AG09319 (cell line): ENCODE measurements at regions not wholly inside any gene's neighbourhood (a gene's known extent, or its start where the extent isn't known, plus 50 kb on each side); places are given as distances from the start of the nearest gene placed in this dataset.
"Not testable (repeated sequence)": the region's sequence is repeated elsewhere in the genome, so short reads cannot be mapped to it uniquely, and the experiment has no call there.

ENCODE experiments used
- DNase-seq: peaks from one replicate; pipeline ENCODE4 v3.0.0-alpha.2; 2010; ENCODE audit warnings: low read depth; ENCODE audit errors: extremely low read depth
- CTCF ChIP-seq: IDR thresholded peaks from 2 replicates; pipeline ENCODE4 v1.5.1; 2011; ENCODE audit warnings: low read depth, mild to moderate bottlenecking, inconsistent platforms, low read length, moderate library complexity

- TF ChIP-seq CTCF, result no peak
- DNase-seq, result no peak
Measured at GRCh38 chr17:51423421-51424160, 163.2 kb downstream of the UTP18 start.

- DNase-seq, result no peak
- no peak for TF ChIP-seq CTCF
Measured at GRCh38 chr17:51425773-51426172, 165.4 kb downstream of the UTP18 start.

GRCh38 chr17:51427323-51427811, 167.0 kb downstream of the UTP18 start:
- no peak for TF ChIP-seq CTCF
- no peak for DNase-seq

GRCh38 chr17:51427856-51428255, 167.5 kb downstream of the UTP18 start:
- TF ChIP-seq CTCF, result no peak
- no peak for DNase-seq

GRCh38 chr17:51428668-51429495, 168.5 kb downstream of the UTP18 start:
- no peak for TF ChIP-seq CTCF
- no peak for DNase-seq

- not testable (repeated sequence) for DNase-seq
Measured at GRCh38 chr17:51429938-51430337, 169.6 kb downstream of the UTP18 start.

- no peak for TF ChIP-seq CTCF
- DNase-seq, result no peak
Measured at GRCh38 chr17:51430591-51430990, 170.2 kb downstream of the UTP18 start.
